SW480 (cell line): ENCODE measurements at regions not wholly inside any gene's neighbourhood (a gene's known extent, or its start where the extent isn't known, plus 50 kb on each side); places are given as distances from the start of the nearest gene placed in this dataset.

Source experiments
- DNase-seq: peaks from one replicate; pipeline ENCODE4 v3.0.0-alpha.2; 2016; ENCODE audit warnings: low spot score

DNA sequence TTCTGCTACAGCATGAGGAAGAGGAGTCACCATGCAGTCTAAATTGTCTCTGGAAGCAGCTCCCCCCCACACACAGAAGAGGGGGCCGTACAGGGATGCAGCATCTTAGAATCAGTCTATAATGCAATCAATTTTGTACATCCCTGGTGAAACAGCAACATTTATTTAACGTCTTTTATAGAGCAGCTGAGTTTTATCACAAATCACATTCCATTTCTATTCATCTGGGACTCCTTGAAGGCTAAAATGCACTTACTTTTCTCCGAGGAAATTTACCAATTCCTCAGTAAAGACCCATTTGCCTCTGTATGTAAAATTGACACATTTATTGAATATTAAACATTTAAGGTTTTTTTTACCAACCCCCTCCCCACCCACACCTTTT, 193.9 kb downstream of the PHETA1 start:
- no peak for DNase-seq

DNA sequence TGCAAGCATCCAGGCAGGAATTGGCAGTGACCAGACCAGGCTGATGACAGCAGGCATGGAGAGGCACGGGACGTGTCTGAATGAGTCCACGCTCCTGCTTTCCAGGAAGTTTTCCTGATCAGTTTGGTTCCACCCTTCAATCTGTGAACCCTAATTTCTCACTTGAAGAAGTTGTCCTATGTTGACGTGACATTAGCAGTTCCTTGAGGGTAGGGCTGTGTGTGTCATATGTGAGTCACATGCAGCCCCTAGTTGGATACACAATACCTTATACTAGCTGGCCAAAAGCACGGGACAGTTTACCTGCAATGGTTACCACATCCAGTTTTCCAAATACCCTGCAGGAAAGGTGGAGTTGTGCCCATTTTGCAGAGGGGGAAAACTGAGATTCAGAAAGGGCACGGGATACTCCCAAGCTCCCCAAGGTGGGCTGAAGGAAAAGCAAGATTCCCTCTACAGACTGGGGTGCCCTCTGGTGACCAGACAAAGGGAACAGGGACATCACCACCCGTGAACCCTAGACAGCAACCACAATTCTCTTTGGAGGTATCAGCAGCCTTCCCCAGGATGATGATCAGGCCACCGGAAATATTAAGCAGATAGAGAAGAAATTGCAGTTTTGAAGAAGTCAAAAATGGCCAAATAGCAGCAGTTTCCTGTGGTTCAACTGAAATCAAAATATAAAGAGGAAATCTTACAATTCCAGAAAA, 194.5 kb downstream of the PHETA1 start:
- DNase-seq = peak; percentile 8

DNA sequence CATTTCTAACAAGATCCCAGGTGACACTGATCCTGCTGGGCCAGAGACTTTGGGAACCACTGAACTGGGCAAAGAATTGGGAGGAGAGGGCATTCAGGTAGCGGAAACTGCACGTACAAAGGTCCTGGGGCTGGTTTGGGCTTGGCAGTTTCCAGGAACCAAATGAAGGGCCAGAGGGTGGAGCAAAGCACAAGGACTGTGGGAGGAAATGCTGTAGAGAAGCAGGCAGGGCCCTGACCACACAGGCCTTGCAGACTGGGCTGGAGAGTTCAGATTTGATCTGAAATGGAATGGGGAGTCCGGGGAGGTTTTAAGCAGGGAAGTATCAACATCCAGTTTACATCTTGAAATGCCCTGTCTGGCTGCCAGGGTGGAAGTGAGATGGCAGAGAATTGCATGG, 195.1 kb downstream of the PHETA1 start:
- DNase-seq = no peak

DNA sequence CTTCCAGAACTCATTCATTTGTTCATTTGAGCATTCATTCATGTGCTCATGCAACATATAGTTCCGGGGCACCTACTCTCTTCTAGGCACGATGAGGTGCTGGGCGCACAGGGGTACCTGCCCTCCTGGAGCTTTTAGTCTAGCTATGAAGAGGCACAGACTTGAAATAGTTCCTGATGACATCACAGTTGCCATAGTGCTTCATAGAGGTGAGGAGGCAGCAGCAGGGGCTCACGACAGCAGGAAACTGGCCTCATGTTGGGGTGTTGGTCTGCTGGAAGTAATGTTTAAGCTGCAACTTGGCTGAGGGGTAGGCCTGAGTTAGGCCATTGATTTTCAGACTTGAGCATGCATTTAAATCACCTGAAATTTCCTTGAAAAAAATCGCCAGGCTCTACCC, 195.5 kb downstream of the PHETA1 start:
- no peak for DNase-seq

DNA sequence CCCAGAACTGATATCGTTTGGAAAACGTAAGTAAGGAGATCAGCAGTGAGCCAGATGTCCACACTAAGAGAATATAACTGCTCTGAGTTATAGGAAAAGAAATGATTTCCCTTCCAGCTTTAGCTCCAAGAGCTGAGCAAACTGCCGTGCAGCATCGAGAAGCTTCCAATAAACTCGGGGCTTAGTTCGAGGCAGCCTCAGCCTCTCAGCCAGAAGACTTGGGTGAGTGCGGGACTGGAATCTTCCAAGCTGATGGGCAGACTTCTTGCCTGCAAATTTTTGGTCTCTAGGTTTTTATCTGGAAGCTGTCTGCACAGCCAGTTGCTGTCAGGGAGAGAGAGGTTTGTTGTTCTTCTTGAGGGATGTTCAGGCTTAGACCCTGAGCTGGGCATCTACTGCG, 196.1 kb downstream of the PHETA1 start:
- DNase-seq = no peak

DNA sequence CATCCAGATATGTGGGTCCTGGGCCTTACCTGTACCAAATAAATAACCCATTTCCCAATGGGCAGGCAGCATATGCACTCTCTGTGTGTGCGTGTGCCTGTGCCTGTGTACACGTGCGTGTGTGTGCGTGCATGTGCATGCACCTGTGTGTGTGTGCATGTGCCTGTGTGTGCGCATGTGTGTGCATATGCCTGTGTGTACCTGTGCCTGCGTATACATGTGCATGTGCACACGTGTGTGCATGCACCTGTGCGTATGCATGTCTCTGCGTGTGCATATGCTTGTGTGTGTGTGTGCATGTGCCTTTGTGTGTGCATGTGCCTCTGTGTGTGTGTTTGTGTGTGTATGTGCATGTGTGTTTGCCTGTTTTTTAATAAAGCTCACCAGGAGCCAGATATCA, 197.1 kb downstream of the PHETA1 start:
- DNase-seq = no peak

DNA sequence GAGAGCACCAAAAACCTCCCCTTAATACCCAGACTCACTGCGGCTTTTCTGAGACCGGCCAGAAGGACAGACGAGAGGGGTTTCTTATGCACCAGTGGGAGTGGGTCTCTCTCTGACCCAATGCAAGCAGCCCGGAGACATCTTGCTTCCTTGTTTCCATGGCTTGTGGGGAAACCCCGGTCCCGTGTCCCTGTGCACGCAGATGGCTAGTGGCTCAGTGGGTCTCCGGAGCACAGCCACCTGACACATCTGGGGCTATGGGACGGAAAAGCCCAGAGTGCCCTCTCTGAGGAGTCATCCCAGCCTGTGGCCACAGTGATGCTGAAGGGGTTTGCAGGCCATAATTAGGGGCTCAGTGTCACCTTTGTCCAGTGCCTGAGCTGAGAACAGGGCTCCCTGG, 197.6 kb downstream of the PHETA1 start:
- DNase-seq = no peak

DNA sequence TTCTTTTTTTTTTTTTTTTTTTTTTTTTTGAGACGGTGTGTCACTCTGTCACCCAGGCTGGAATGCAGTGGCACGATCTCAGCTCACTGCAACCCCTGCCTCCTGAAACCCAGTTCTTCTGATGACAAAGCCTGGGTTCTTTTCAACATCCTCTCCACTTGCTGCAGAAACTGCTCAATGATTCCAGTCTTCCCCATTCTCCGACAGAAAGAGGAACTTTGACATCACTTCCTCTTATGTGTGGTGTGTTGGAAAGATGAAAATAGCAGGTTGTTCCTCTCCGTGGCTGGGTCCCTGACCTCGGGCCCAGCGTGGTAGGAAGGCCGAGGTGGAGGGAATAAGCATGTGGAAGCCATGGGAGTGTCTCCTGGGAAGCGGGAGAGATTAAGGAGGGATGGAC, 198.4 kb downstream of the PHETA1 start:
- no peak for DNase-seq

DNA sequence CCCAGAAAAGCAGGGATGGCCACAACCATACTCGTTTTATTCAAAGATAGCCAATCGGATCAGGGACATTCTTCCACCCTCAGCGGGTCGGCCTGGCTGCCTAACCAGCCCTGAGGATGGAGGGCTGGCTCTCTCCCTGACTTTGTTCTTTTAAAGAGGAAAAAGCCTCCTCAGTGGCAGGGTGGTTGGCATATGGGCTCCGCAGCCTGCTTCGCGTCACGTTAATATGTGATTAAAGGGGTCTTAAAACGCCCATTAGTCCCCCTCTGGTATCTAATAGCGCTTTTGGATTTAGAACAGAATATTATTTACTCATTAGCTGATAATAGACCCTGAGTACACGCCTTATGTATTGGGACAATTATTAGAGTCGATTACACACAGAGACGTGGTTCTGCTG, 199.4 kb downstream of the PHETA1 start:
- no peak for DNase-seq

DNA sequence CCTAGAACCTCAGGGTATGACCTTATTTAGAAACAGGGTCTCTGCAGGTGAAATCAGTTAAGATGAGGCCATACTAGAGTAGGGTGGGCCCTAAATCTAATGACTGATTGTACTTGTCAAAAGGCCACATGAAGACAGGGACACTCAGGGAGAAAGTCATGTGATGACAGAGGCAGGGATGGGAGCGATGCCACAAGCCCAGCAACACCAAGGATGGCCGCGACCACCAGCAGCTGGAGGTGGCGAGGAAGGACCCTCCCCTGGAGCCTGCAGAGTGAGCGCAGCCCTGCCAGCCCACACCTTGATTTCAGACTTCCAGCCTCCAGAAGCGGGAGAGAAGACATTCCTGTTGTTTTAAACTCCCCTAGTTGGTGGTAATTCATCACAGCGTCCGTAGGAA, 199.9 kb downstream of the PHETA1 start:
- no peak for DNase-seq

DNA sequence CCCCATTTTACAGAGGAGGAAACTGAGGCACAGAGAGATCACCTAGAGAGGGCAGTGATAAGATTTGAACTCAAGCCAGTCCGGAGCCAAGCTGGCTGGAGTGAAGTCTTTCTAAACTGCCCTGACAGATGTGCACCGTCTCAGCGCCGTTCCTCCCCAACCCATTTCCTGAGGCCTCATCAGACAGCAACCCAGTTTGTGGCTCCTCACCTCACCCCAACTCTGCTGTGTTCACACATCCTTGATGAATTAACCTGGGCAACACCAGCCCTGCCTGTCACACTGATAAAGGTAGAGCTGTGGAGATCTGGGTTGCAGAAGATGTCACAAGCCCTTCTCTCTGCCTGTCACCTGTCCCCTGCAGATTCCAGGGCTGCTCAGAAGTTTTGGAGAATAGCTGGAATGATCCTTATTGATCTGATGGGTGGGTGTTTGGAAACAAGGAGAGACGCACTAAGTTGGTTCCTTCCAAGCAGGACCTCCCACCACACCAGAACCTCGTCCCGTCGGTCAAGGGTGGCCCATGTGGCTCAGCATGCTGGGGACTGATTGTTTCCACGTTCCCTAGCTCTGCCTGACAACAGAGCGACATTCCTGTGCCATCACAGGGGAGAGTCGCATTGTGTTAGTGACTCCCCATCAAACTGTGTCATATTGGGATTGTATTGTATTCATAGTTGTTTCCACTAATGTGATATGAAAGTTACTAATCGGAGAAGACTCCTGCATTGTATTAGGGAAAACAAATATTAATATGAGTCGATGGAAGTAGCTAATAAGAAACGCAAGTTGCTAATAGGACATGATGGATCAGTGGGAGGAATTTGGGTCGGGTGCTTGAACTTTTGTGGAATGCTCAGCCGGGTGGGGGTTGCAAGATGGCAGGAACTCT, 200.6 kb downstream of the PHETA1 start:
- no peak for DNase-seq

DNA sequence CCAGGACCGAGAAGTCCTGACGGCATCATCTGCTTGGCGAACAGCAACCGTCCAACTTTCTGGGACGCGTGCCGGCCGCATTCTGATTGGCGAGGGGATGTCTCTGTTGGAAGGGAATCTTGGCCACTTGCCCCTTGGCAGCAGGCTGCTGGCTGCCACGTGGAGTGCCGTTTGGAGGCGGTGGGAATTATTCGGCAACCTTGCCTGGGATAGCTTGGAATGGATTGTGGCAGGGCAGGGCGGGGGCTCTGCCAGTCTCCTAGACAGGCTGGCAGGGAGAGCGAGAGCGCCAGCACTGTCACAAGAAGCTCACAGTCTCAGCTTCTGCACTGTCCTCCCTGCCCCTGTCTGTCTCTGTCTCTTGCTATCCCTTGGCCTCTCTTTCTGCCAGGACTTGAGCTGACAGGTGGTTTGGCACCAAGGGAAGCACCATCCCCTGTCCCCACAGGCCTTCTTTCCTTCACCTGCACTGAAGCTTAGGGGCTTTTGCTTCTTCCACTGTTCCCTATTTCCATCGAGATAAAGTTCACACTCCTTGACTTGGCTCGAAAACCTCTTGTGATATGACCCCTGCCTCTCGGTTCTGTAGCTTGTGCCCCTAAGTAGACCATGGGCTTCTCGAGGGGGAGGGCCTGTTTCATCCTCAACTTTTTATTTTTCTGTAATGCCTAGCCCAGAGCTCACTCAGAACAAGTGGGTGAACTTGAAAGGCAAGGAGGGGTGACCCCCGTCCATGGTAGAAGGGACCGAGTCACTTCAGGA, 201.9 kb downstream of the PHETA1 start:
- no peak for DNase-seq

DNA sequence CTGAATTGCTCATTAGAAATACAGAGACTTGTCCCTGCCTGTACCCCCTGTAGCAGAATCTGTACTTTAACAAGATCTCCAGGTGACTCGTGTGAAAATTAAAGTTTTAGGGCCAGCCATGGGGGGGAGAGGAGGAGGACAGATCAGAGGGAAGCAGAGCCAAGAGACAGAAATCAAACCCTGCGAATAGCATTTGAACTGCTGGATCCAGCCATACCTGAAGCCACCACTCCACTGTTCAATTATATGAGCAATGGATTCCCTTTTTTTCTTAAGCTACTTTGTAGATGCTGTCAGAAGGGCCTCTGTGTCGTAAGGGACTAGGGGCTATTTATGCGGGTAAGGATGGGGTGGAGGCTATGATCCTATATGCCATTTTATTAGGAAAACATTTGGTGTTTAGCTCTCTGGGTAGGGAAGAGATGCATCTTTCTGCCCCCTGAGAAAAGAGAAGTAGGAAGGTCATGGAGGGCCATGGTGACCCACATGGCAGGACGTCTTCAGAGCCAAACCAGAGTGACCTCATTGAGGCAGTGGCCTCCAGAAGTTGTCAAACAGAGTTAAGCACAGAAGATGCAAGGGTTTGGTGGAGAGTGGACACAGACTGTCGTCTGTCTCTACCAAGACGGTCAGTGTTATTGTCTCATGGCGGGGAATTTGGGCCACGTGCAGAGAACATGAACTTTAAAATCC, 203.9 kb downstream of the PHETA1 start:
- DNase-seq = no peak

DNA sequence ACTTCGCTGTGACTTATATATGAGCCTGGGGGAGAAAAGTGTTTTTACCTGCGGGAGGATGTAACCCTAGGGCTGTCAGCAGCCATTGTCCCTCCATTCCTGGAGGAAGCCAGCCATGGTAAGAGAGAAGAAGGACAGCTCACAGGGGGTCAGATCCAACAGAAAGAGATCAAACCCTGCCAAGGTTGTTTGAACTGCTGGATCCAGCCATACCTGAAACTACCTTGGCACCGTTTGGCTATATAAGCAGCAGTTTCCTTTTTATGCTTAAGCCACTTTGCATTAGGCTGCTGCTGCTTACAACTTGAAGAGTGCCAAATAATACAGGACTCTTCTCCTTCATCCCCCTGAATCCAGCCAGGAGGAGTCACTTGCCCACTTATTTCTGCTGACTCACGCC, 205.5 kb downstream of the PHETA1 start:
- DNase-seq = no peak

DNA sequence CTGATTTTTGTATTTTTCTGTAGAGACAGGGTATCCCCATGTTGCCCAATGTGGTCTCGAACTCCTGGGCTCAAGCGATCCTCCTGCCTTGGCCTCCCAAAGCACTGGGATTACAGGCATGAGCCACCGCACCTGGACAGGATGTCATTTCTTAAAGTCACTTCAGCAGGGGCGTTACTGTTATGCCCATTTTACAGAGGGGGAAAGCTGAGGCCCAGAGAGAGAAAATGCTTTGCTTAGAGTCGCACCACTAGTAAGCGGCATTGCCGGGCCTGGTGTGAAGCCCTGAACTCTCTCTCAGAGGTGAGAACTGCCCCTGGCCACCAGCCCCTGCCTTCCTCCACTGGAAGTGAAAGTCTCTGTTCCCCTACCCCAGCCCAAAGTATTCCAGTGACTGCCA, 207.0 kb downstream of the PHETA1 start:
- no peak for DNase-seq

DNA sequence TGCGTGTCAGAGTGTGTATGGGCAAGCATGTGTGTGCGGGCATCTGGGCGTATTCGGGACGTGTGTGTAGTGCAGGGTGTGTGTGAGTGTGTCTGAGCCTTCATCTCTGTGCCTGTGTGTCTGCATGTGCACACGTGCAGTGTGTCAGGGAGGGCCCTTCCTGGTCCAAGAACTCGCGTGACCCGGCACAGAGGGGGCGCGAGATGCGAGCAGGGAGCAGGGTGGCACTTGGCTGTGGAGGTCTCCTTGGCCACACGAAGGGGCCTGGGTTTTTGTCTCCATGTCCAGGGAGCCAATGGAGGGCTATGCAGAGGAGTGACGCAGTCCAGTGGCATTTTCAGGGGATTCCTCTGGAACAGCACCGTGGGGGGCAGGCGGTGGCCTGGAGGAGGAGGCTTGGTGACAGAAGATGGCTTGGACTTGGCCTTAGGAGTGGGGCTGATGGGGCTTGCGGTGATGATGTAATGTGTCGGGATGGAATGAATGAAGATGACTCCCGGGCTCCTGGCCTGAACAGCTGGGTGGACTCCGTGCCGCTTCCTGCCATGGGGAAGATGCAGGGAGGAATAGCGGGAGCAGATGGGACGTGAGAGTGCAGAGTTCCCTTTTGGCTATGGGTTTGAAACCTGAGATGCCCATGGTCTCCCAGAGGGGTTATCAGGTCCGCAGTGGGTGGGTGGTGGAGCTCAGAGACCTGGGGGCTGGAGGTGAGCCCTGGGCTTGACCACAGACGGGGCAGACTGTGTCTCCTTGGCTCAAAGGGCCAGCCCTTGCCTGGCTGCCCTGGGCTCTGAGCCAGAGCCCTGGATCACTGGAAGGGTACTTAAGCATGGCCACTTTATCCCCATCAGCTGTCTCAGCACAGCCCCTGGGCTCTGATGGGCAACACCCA, 208.3 kb downstream of the PHETA1 start:
- DNase-seq = no peak

DNA sequence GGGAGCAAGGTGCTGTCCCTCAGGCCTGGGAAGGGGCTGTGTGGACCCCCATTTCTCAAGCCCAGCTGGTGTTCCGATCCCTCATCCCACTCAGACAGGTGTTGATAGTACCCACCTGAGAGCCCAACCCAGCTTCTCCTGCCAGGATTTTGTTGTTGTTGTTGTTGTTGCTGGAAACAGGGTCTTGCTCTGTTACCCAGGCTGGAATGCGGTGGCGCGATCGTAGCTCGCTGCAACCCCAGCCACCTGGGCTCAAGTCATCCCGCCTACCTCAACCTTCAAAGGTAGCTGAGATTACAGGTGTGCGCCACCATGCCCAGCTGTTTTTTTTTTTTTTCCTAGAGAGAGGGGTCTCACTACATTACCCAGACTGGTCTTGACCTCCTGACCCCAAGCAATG, 209.9 kb downstream of the PHETA1 start:
- DNase-seq = no peak

DNA sequence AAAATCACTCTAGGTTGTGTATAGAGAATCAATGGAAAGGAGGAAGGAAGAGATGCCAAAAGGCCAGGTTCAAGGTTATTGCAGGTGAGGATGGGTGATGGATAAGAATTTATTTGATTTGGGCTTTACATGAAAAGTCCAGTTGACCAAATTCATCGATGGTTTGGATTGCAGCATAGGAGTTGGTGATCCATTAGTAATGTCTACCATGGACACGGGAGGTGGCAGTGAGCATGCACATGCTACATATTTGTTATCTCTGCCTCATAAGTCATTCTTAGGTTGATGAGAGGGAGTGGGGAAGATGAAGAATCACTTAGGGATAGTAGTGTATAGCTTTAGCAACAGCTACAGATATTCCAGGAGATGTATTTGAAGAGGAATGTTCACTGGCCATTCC, 211.4 kb downstream of the PHETA1 start:
- DNase-seq = no peak

DNA sequence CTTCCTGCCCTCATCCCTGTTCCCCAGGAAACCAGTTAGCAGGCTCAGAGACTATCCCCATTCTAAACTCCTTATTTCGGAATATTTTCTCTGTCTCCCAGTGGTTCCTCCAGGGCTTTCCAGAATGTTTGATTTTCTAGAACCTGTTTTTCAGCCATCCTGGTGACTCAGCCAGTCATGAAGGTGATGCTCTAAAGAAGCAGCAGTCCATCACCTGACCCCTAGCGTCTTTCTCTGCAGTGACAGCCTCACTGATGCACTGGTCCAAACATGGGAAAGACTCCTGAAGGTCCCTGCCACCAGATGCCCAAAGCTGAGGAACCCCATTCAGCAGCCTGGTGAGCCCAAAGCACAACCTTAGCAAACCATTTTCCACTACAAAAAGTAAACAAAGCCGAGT, 212.6 kb downstream of the PHETA1 start:
- no peak for DNase-seq

DNA sequence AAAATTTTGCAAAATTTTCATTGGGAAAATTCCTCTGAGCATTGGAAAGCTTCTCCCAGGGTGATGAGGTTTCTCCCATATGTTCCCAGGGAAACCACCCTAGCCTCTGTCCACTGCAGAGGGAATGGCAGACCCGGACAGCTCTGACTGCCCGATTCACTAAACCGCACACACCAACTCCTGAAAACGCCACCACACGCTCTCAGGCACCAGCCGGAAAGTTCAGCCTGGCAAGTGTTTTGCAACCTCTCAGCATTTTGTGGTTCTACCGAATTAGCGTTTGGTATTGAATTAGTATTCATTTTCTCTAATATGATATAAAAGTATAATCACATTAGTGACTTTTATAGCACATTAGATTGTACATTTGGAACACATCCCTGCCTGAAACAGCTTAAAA, 213.4 kb downstream of the PHETA1 start:
- no peak for DNase-seq

DNA sequence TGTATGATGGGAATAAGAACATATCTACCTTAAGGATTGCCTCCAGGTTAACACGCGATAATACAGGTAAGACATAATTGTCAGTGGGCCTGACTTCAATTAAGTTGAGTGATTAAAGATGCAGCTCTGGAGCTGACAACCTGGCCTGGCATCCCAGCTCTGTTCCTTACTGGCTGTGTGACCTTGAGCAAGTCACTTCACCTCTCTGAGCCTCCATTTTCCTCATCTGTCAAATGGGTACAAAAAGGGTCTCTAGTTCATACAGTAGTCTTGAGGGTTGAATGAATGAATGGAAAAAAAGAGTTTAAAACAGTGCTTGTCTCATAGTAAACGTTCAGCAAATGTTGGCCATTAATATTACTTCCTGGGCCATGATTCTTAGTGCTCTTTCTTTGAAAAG, 213.9 kb downstream of the PHETA1 start:
- DNase-seq = no peak
